ENCODE measurements at regions not wholly inside any gene's neighbourhood (a gene's known extent, or its start where the extent isn't known, plus 50 kb on each side); places are given as distances from the start of the nearest gene placed in this dataset.
"Not testable (repeated sequence)": the region's sequence is repeated elsewhere in the genome, so short reads cannot be mapped to it uniquely, and the experiment has no call there.

- H3K27ac ChIP-seq, result no peak overlapping the region
- TF ChIP-seq CTCF (conservative IDR thresholded peaks at IDR 0.05) (no peak), ZFX (IDR thresholded peaks at IDR 0.05) (no peak)
Measured at GRCh38 chr10:55519264-55519663, 718.2 kb upstream of the PCDH15 start.

GRCh38 chr10:55518416-55518815 is 717.4 kb upstream of the PCDH15 start:
- H3K27ac ChIP-seq, result not testable (repeated sequence)

DNA sequence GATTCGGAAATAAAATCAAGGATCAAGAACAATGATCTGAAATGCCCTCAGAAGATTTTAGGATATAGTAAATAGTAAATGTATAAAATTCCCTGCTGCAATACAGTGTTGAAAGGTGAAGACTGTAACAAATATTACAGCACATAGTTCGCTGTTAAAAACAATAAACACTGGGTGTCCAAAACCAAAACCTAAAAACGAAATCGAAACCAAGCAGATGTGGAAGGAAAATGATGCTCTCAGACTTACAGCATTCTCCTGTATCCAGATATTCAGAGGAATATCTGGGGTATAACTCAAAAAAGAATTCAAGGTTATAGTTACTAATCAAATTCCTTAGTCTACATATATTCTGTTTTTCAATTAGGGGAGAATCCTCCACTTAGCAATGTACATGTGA is 708.1 kb upstream of the PCDH15 start:
- H3K27ac ChIP-seq, result no peak overlapping the region
- TF ChIP-seq CTCF (conservative IDR thresholded peaks at IDR 0.05) (no peak), ZFX (IDR thresholded peaks at IDR 0.05) (no peak)

GRCh38 chr10:55500931-55501559 is 700.0 kb upstream of the PCDH15 start:
- TF ChIP-seq CTCF (conservative IDR thresholded peaks at IDR 0.05) (peak; percentile 85), ZFX (IDR thresholded peaks at IDR 0.05) (no peak)

GRCh38 chr10:55497893-55498499 is 697.0 kb upstream of the PCDH15 start:
- TF ChIP-seq ZFX (IDR thresholded peaks at IDR 0.05) (no peak), CTCF (conservative IDR thresholded peaks at IDR 0.05) (no peak)

More at GRCh38 chr10:55500931-55501559, 700.0 kb upstream of the PCDH15 start:
- no peak overlapping the region for H3K27ac ChIP-seq

DNA sequence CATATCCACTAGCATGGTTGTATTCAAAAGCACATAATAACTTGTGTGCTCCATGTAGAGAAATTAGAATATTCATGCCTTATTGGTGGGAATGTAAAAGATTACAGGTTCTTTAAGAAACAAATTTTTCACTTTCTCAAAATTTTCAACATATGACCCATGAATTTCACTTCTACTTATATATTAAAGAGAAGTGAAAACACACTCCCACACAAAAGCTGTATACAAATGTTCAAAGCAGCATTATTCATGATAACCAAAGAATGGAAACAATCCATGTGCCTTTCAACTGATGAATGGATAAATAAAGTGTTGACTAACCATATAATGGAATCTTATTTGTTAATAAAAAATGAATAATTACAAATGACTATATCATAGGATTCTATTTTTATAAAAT is 694.5 kb upstream of the PCDH15 start:
- H3K27ac ChIP-seq, result no peak overlapping the region
- TF ChIP-seq CTCF (conservative IDR thresholded peaks at IDR 0.05) (no peak), ZFX (IDR thresholded peaks at IDR 0.05) (no peak)

More at GRCh38 chr10:55497893-55498499, 697.0 kb upstream of the PCDH15 start:
- H3K27ac ChIP-seq, result no peak overlapping the region

- no peak overlapping the region for H3K27ac ChIP-seq
- TF ChIP-seq CTCF (conservative IDR thresholded peaks at IDR 0.05) (no peak), ZFX (IDR thresholded peaks at IDR 0.05) (no peak)
Measured at GRCh38 chr10:55491712-55492111, 690.7 kb upstream of the PCDH15 start.

DNA sequence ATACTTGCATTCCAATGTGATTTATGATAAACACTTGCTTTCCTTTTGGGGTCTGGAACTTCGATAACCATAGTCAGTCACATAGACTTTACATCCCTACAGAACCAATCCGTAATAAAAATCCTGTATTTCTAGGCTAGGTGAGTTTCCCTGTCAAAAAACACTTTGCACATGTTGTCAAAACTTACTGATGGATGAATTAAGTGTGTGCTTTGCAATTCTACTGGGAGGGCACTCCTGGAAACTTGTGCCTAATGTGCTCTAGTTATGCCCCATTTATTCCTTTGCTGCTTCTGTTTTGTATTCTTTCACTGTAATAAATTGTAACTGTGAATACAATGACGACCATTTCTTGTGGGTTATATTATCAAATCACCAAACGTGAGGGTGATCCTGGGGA is 684.8 kb upstream of the PCDH15 start:
- TF ChIP-seq ZFX (IDR thresholded peaks at IDR 0.05) (no peak), CTCF (conservative IDR thresholded peaks at IDR 0.05) (no peak)
- no peak overlapping the region for H3K27ac ChIP-seq

Measured in C4-2B (cell line).